HG02852 (cell line): ENCODE measurements at regions not wholly inside any gene's neighbourhood (a gene's known extent, or its start where the extent isn't known, plus 50 kb on each side); places are given as distances from the start of the nearest gene placed in this dataset.
"Not testable (repeated sequence)": the region's sequence is repeated elsewhere in the genome, so short reads cannot be mapped to it uniquely, and the experiment has no call there.

Experiments used
- ATAC-seq: cut with Tn5 transposase; IDR thresholded peaks from one replicate; pipeline ENCODE4 v1.9.1; 2021; ENCODE audit warnings: mild to moderate bottlenecking, moderate library complexity; ENCODE audit not compliant: unreplicated experiment

- ATAC-seq: no peak
Measured at GRCh38 chr6:81371930-81372329, 380.6 kb downstream of the TENT5A start.

- no peak for ATAC-seq
Measured at GRCh38 chr6:81366972-81367371, 385.5 kb downstream of the TENT5A start.

GRCh38 chr6:81362246-81362645 is 390.2 kb downstream of the TENT5A start:
- ATAC-seq: no peak

GRCh38 chr6:81353262-81353661 is 399.2 kb downstream of the TENT5A start:
- ATAC-seq: no peak

- not testable (repeated sequence) for ATAC-seq
Measured at GRCh38 chr6:81344026-81344425, 408.5 kb downstream of the TENT5A start.

- no peak for ATAC-seq
Measured at GRCh38 chr6:81340946-81341345, 411.5 kb downstream of the TENT5A start.

GRCh38 chr6:81331526-81331925 is 421.0 kb downstream of the TENT5A start:
- ATAC-seq: no peak

- no peak for ATAC-seq
Measured at GRCh38 chr6:81328700-81329099, 423.8 kb downstream of the TENT5A start.

- ATAC-seq: no peak
Measured at GRCh38 chr6:81326881-81327561, 425.5 kb downstream of the TENT5A start.

GRCh38 chr6:81309811-81310210 is 442.7 kb downstream of the TENT5A start:
- no peak for ATAC-seq

- no peak for ATAC-seq
Measured at GRCh38 chr6:81308577-81309279, 443.8 kb downstream of the TENT5A start.

GRCh38 chr6:81307651-81308214 is 444.7 kb downstream of the TENT5A start:
- ATAC-seq: no peak

GRCh38 chr6:81304466-81304865 is 448.0 kb downstream of the TENT5A start:
- no peak for ATAC-seq

- ATAC-seq: no peak
Measured at GRCh38 chr6:81300961-81301360, 451.5 kb downstream of the TENT5A start.

GRCh38 chr6:81298751-81299150 is 453.7 kb downstream of the TENT5A start:
- no peak for ATAC-seq

GRCh38 chr6:81295310-81295709 is 457.2 kb downstream of the TENT5A start:
- no peak for ATAC-seq

- no peak for ATAC-seq
Measured at GRCh38 chr6:81293896-81294295, 458.6 kb downstream of the TENT5A start.

GRCh38 chr6:81289229-81289628 is 463.3 kb downstream of the TENT5A start:
- ATAC-seq: no peak

GRCh38 chr6:81265106-81265505 is 487.4 kb downstream of the TENT5A start:
- ATAC-seq: no peak

- ATAC-seq: no peak
Measured at GRCh38 chr6:81263531-81264168, 488.8 kb downstream of the TENT5A start.

GRCh38 chr6:81262656-81263055 is 489.8 kb downstream of the TENT5A start:
- no peak for ATAC-seq

GRCh38 chr6:81256223-81256622 is 496.3 kb downstream of the TENT5A start:
- ATAC-seq: not testable (repeated sequence)
